OCI-LY1 (cell line): ENCODE measurements at regions not wholly inside any gene's neighbourhood (a gene's known extent, or its start where the extent isn't known, plus 50 kb on each side); places are given as distances from the start of the nearest gene placed in this dataset.

Experiments used
- H2AFZ ChIP-seq: fragments of 200-600 bp; sonication (generic), shearing (Covaris generic); 2 replicates; pipeline ENCODE4 v1.6.0; 2014; ENCODE audit warnings: antibody characterized with exemption, mild to moderate bottlenecking, low read length
- H3F3A ChIP-seq: fragments of 200-600 bp; sonication (generic), shearing (Covaris generic); 2 replicates; pipeline ENCODE4 v1.6.0; 2014; ENCODE audit warnings: mild to moderate bottlenecking, antibody characterized with exemption, low read length, moderate library complexity; ENCODE audit not compliant: insufficient read depth
- H3K27ac ChIP-seq: fragments of 200-600 bp; sonication (generic); 2 replicates; pipeline ENCODE4 v1.5.1; 2014; ENCODE audit warnings: low read length, mixed run types, mild to moderate bottlenecking, low read depth; ENCODE audit not compliant: poor library complexity, severe bottlenecking
- H3K27me3 ChIP-seq: fragments of 200-600 bp; sonication (generic); 2 replicates; pipeline ENCODE4 v1.6.0; 2014; ENCODE audit warnings: antibody characterized with exemption, mild to moderate bottlenecking, low read length, moderate library complexity; ENCODE audit not compliant: insufficient read depth
- H3K36me3 ChIP-seq: fragments of 200-600 bp; sonication (generic); 2 replicates; pipeline ENCODE4 v1.6.1; 2014; ENCODE audit warnings: mild to moderate bottlenecking, antibody characterized with exemption, low read length, moderate library complexity, mixed read lengths; ENCODE audit not compliant: insufficient read depth
- H3K4me1 ChIP-seq: fragments of 200-600 bp; sonication (generic); 2 replicates; pipeline ENCODE4 v1.5.1; 2014; ENCODE audit warnings: mild to moderate bottlenecking, low read length, moderate library complexity; ENCODE audit not compliant: insufficient read depth, severe bottlenecking
- H3K4me2 ChIP-seq: fragments of 200-600 bp; sonication (generic), shearing (Covaris generic); 2 replicates; pipeline ENCODE4 v1.6.1; 2014; ENCODE audit warnings: low read length
- H3K4me3 ChIP-seq: fragments of 200-600 bp; sonication (generic); 2 replicates; pipeline ENCODE4 v1.5.1; 2014; ENCODE audit warnings: low read length, low read depth, mild to moderate bottlenecking, mixed read lengths; ENCODE audit not compliant: poor library complexity, severe bottlenecking
- H3K79me2 ChIP-seq: fragments of 200-600 bp; shearing (Covaris generic); 2 replicates; pipeline ENCODE4 v1.6.1; 2016; ENCODE audit warnings: mixed run types, low read length, mixed read lengths; ENCODE audit not compliant: insufficient read depth
- H3K9ac ChIP-seq: fragments of 200-600 bp; sonication (generic), shearing (Covaris generic); 2 replicates; pipeline ENCODE4 v1.6.1; 2014; ENCODE audit warnings: mild to moderate bottlenecking, low read length, mixed read lengths
- H3K9me2 ChIP-seq: fragments of 200-600 bp; sonication (generic), shearing (Covaris generic); 2 replicates; pipeline ENCODE4 v1.6.1; 2014; ENCODE audit warnings: low read depth, mild to moderate bottlenecking, low read length, mixed read lengths
- H3K9me3 ChIP-seq: fragments of 200-600 bp; shearing (Covaris generic); 2 replicates; pipeline ENCODE4 v1.6.1; 2014; ENCODE audit warnings: low read length, mixed read lengths
- H4K20me1 ChIP-seq: fragments of 200-600 bp; sonication (generic), shearing (Covaris generic); 2 replicates; pipeline ENCODE4 v1.6.0; 2016; ENCODE audit warnings: mild to moderate bottlenecking, low read length; ENCODE audit not compliant: insufficient read depth
- CTCF ChIP-seq: fragments of 200-600 bp; sonication (generic), shearing (Covaris generic); IDR thresholded peaks from 2 replicates; pipeline ENCODE4 v1.5.1; 2017; ENCODE audit warnings: mild to moderate bottlenecking, antibody characterized with exemption, low read length, moderate library complexity, mixed read lengths
- EZH2 ChIP-seq: fragments of 200-600 bp; sonication (generic), shearing (Covaris generic); IDR thresholded peaks from 2 replicates; pipeline ENCODE4 v1.8.0; 2017; ENCODE audit warnings: borderline replicate concordance, mixed run types, mild to moderate bottlenecking, antibody characterized with exemption, low read length, moderate library complexity, mixed read lengths

DNA sequence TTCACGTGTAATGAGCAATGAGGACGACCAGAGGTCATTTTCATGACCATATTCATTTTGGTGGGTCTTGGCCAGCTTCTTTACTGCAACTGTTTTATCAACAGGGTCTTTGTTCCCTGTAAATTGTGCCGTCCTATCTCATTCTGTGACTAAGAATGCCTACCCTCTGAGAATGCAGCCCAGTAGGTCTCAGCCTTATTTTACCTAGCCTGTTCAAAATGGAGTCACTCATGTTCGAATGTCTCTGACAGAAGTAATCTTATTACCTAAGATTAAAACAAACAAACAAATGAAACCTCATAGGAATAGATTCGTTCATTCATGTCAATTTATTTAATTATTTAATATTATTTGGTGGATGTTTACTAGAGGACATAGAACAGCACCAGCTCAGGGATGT, 714.8 kb downstream of the ADCYAP1 start:
- Histone ChIP-seq H3K4me3 (no peak overlapping the region), H3K9me2 (no peaks in the 10 kb centered on the region), H3K9me3 (no peaks in the 10 kb centered on the region), H3K4me1 (no peaks in the 10 kb centered on the region), H3K27ac (no peak overlapping the region), H3K4me2 (no peak overlapping the region), H3K36me3 (no peaks in the 10 kb centered on the region), H3K9ac (no peak overlapping the region), H3K79me2 (no peaks in the 10 kb centered on the region), H4K20me1 (no peaks in the 10 kb centered on the region), H2AFZ (no peak overlapping the region), H3K27me3 (no peaks in the 10 kb centered on the region), H3F3A (no peaks in the 10 kb centered on the region)
- no peak for TF ChIP-seq EZH2
- TF ChIP-seq CTCF, result no peak

DNA sequence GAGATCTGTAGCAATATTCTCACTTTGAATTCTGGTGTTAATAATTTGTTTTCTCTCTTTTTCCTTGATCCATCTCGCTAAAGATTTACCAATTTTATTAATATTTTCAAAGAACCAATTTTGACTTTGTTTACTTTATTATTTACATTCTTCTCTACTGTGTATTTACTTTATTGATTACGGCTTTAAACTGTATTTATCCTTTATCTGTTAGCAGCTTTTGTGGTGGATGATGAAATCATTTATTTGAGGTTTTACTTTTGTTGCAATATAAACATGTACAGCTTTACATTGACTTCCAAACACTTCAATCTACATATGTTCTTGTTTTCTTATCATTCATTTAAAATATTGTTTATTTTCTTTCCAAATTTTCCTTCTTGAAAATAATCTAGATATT, 719.9 kb downstream of the ADCYAP1 start:
- H3K27me3 ChIP-seq, result no peaks in the 10 kb centered on the region
- H3K27ac ChIP-seq, result no peak overlapping the region
- H3F3A ChIP-seq, result no peaks in the 10 kb centered on the region
- H3K4me1 ChIP-seq, result no peaks in the 10 kb centered on the region
- H3K9me2 ChIP-seq, result no peaks in the 10 kb centered on the region
- no peaks in the 10 kb centered on the region for H3K36me3 ChIP-seq
- TF ChIP-seq CTCF (no peak), EZH2 (no peak)
- no peaks in the 10 kb centered on the region for H3K9me3 ChIP-seq
- no peak overlapping the region for H3K9ac ChIP-seq
- H3K4me2 ChIP-seq, result no peak overlapping the region
- H3K79me2 ChIP-seq, result no peaks in the 10 kb centered on the region
- H4K20me1 ChIP-seq, result no peaks in the 10 kb centered on the region
- no peak overlapping the region for H2AFZ ChIP-seq
- no peak overlapping the region for H3K4me3 ChIP-seq

GRCh38 chr18:1627494-1627893, 722.8 kb downstream of the ADCYAP1 start:
- H3K27ac ChIP-seq, result no peak overlapping the region

More at GRCh38 chr18:1627494-1627893, 722.8 kb downstream of the ADCYAP1 start:
- H3K9ac ChIP-seq, result no peak overlapping the region
- H3K4me1 ChIP-seq, result no peaks in the 10 kb centered on the region
- TF ChIP-seq CTCF (no peak), EZH2 (no peak)
- no peak overlapping the region for H3K4me3 ChIP-seq
- H3K36me3 ChIP-seq, result no peaks in the 10 kb centered on the region
- no peaks in the 10 kb centered on the region for H3K9me3 ChIP-seq
- H3K4me2 ChIP-seq, result no peak overlapping the region
- H3K27me3 ChIP-seq, result no peaks in the 10 kb centered on the region
- no peak overlapping the region for H2AFZ ChIP-seq
- no peaks in the 10 kb centered on the region for H3K79me2 ChIP-seq
- no peaks in the 10 kb centered on the region for H4K20me1 ChIP-seq
- H3K9me2 ChIP-seq, result no peaks in the 10 kb centered on the region
- no peaks in the 10 kb centered on the region for H3F3A ChIP-seq
